Medulla oblongata (tissue), 1 donor: ENCODE measurements at regions not wholly inside any gene's neighbourhood (a gene's known extent, or its start where the extent isn't known, plus 50 kb on each side); places are given as distances from the start of the nearest gene placed in this dataset.
A peak's percentile ranks its signal among the peaks of the same experiment; 100 is the strongest.

Experiments
- DNase-seq: peaks from one replicate; pipeline ENCODE4 v3.0.0-alpha.2; 2015; ENCODE audit errors: extremely low spot score

DNA sequence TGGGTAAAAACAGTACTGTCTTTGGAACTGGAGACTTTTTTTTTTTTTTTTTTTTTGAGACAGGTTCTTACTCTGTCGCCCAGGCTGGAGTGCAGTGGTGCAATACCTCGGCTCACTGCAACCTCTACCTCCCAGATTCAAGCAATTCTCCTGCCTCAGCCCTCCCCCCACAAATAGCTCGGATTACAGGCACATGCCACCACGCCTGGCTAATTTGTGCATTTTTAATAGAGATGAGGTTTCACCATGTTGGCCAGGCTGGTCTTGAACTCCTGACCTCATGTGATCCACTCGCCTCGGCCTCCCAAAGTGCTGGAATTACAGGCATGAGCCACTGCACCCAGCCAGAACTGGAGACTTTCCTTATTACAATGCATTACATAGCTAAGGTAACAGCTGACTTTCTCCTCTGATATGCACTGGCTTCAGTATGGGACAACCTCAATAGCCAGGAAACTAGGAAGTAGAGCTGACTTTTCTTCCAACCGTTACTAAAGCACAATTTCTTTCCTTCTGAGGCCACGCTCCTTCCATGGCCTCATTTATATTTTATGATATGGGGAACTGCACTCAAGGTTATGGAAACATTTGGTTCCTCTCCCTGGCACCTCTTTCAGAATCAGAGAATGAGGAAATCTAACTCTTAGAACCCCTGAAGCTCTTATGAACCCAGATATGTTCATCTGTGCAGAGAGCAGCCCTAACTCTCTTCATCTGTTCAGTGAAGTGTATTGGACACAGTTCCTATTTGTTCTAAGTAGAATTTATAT is 53.5 kb upstream of the FAM9B start:
- no peak for DNase-seq

DNA sequence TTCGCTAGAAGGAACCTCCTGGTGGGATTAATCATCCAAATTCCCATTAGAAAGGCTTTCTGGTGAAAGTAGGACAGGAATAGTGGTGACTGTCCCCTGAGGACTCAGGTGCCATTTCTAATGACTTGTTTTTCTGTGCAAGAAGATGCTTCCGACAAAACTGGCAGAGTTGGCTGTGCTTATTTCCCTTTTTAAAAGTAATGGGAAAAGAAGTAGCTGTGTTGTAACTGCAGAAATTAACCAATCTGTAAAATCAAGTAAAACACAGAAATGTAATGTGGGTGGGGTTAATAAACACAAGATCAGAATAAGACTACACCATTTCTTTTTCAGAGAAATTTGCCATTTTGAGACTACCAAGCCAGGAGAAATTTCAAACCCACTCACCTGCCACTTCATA is 55.0 kb upstream of the FAM9B start:
- DNase-seq = no peak

DNA sequence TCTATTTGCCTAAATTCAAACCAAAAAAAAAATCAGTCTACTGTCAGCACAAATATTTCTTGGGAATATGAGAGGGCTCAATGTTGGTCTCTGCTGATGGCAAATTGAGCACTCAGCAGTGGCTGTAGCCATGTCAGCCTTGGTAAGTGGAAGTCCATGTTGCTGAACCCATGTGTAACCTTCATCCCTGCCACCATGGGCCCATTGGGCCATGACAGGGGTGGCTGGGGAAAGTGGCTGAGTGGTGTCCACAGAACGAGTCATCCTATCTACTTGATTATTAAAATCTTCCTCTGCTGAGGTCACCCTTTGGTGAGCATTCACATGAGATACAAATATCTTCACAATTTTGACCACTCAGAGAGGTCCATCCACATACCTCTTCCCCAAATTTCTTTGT is 56.8 kb upstream of the FAM9B start:
- no peak for DNase-seq

DNA sequence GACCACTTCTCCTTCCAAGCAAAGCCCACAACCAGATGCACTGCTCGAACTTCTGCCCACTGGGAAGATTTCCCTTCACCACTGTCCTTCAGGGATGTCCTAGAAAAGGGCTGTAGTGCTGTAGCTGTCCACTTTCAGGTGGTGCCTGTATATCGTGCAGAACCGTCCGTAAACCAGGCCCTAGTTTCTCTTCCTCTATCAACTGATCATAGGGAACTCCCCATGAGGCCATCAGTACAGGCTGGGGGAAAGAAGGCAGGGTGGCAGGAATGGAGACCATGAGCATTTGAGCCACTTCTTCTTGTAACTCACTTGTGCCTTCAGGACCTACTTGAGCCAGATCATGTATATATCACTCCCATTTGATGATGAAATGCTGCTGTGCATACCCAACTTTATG is 57.3 kb upstream of the FAM9B start:
- DNase-seq = no peak

DNA sequence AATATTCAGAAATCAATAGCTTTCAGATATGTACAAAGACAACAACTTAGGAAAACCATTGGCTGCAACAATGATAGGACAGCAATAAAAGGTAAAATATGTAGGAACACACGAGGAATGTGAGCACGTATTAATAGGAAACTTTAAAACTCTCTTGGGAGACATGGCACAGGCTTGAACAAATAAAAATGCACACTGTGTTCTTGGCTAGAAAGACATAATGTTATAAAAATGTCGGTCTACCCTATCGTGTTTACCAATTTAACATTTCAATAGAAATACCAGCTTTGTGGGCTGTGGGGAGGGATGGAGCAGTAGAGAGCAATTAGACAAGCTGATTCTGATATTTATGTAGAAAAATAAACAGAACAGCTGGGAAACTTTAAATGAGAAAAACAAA is 69.0 kb upstream of the FAM9B start:
- DNase-seq = no peak

DNA sequence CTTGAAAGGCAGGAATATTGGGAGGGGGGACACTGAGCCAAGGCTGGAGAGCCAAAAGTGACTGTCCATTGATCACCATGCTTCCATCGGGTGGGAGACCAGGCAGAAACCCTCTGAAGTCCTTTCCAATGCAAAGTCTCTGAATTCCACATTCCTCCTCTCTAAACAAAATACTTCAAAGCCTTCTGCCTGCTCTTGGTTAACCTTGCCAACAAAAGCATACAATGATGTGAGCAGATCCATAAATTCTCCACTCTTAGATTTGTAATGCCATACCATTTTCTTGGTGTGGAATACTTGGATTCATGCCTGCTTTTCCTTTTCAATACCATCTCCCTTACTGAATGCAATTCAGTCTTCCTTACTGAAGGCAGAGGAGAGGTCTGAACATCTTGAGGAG is 74.1 kb upstream of the FAM9B start:
- DNase-seq = no peak

DNA sequence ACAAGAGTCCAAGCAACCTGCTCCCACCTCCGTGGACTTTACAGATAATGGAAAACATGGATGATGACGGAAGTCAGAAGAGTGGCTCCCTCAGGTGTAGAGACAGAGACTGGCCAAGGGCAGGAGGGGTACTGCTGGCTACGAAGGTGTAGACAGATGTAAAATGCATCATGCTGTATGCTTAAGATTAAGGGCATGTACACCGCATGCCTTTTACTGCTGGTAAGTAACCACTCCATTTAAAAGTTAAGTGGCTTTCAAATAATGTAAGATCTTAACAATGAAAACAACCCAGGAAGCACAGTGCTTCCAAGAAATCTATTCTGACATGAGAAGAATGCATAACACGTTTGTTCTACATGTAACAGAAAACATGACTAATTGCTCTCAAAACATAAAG is 76.9 kb upstream of the FAM9B start:
- no peak for DNase-seq

DNA sequence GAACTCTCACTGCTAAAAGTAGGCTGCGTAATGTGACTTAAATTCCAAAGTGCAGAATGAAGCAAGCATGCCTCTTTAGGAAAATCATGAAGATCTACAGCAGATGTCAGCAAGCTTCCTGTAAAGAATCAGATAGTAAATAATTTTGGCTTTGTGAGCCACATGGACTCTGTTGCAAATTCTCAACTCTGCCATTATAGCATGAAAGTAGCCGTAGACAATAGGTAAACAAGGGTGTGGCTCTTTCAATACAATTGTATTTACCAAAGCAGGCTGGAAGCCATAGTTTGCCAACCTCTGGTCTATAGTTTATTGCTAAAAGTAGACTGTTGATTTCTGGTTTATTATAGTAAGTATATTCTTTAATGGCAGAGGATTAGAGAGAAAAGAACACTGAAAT is 80.3 kb upstream of the FAM9B start:
- no peak for DNase-seq

DNA sequence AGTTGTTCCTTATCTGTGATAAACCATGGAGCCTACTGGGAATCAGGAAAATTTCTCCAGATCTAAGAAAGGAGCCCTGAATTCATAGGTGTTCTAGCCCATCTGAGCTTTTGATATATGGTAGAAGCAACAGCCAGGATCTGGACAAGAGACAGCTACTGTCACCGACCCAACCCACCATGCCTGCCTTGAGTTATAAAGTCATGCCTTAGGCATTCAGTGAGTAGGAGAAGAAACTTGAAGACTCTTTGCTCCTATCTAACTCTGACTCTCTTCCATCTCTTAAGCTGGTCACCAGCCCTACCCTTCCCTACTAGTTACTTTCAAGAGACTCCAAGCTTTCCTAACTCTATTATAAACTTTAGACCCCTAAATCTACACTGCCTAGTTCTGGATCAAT is 83.9 kb upstream of the FAM9B start:
- no peak for DNase-seq

DNA sequence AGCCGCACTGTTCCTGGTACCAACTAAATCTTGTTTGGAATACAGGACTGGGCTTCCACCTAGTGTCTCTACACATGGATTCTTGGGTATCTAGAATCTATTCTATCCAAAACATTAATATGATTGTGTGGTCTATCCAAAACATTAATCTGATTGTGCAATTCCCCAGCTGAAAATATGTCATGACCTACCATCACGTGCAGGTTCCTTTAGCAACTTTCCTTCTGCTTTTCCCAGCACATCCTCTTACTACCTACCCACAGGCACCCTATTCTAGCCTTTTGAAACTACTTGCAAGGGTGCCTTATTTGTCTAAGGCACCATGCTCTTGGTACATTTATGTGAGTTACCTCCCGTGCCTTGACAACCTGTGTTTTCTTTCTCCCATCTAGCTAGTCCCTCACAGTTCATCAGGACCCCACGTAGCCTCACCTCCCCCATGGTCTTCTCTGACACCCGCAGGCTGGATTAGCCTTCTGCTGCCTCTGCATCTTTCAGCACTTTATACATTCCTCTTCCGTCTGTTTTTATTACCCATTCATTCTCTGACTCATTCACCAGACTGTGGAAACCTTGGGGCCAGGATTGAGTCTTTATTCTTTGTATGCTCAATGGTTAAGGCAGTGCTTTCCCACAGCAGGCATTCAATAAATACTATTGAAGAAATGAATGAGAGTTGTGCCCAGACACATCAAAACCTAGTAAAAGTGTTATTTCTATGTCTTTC is 88.8 kb upstream of the FAM9B start:
- no peak for DNase-seq

DNA sequence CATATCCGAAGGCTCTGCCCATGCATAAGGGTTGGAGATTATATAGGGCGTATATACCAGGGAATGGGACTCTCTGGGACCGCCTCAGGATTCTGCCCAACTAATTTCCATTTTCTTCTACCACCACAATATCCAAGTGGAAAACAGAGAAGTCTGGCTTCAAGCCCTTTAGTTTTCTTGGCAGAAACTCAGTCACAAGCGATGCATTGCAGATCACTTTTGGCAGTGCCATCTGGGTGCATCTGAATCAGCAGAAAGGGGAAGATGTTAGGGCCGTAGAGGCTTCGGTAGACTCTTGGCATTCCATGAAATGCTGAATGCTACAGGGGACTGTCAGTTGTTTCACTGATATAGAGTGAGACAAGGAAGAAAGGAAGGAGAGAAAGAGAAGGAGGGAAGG is 94.1 kb upstream of the FAM9B start:
- peak; percentile 15 for DNase-seq

DNA sequence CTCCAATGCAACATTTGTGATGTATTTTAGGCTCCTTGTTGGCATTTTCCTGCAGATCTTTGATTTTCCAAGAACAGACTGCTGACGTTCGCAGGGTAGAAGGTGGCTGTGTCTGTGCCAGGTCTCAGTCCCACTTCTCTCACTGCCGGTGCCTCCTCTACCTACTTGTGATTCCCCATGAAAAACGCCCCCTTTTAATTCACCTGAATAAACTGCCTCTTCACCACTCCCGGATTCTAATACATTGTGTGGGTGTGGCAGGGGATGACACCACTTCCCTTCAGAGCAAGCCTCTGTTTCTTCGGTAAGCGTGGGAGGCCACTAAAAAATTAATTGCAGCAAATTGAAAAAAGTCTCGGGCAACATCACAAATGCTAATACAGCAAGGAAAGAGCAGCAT is 96.1 kb upstream of the FAM9B start:
- no peak for DNase-seq

DNA sequence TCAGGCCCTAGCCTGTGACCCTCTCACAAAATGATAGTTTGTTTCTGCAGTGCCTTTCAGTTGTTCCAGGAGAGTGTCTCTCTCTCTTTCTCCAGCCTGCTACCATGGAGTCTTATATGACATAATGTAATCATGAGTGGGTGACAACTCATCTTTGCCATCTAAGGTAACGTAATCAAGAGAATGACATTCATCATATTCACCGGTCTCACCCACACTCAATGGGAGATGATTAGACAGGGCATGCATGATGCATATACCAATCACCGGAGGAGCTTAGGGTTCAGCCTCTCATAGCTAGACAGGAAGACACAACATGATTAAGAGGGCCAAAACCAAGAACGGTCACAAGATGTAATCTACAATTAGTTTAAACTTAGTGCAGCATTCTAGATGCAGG is 97.1 kb upstream of the FAM9B start:
- DNase-seq = no peak

DNA sequence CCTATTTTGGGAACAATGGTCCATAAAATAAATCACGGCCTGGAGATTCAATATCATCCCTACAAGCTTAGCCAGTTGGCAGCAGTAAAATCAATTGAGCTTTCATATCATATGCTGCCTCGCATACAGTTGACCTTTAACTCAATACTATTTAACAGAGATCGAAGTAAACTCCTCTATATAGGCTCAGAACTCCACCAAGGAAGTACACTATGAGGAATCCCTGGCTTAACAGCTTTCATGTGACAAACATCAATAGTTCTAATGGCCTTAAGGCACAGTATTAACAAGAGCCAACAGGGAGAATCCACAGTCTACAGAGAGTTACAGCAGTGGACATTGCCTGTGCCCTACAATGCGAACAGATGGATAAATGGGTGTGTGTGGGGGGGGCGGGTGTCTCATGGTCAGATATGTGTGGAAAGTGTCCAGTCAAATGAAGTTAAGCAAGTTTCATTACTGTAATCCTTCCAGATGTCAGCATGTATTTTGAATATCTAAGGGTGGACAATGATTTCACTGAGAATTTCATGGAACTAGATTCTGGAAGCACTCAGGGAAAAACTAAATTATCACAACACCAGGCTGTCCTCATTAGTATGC is 98.2 kb upstream of the FAM9B start:
- DNase-seq = no peak

DNA sequence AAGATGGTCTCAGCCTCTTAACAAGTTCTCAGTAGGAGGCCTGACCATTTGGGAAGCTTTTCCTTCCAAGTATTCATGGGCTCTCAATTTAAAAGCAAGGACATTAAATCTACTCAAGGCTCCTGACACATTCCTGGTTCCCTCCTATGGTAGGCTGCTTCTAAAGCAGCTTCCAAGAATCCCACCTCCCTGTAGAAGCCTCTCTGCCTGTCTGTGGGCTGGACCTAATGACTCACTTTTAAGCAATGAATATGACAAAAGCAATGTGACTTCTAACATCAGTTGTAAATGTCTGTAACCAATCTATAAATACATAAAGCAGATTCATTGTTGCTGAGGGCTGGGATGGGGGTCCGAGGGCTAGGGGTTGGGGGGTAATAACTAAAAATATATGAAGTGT is 99.5 kb upstream of the FAM9B start:
- no peak for DNase-seq

DNA sequence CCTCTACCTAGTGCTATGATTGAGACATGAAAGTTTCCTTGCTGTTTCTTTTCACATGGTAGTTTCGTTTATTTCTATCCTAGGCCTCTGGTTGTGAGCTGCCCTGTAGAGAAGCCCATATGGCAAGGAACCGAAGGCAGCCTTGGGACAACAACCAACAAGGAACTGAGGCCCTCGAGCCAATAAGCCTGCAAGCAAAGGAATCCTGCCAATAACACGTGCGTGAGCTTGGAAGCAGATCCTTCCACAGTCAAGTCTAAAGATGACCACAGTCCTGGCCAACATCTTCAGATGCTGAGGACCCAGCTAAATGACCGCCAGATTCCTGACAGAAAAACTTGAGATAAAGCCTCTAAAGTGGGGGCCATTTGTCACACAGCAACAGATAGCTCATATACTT is 100.4 kb upstream of the FAM9B start:
- DNase-seq = peak; percentile 6

DNA sequence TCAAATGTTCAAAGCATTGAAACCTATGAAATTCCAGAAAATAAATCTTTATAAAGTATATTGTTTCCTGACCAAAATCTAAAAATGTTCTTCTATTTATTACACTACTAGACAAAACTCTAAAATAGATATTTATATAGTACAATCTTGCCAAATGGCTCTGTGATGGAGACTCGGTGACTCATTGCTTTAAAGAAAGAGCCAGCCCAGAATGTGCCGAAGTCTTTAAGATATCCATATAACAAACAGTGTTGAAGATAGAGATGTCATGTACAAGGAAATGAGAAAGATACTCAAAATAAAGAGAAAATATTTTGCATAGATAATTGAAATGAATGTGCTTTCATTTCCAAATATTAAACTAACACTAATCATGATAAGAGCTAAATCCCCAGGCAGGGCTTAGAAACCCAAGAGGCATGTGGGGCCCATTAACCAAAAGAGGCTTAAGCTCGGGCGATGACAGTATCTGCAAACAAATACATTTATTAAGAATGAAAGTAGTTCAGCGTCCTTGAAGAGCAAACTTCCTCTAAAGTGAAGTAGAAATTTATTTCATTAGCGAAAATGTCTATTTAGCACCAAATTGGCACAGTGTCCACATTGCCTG is 102.1 kb upstream of the FAM9B start:
- no peak for DNase-seq

DNA sequence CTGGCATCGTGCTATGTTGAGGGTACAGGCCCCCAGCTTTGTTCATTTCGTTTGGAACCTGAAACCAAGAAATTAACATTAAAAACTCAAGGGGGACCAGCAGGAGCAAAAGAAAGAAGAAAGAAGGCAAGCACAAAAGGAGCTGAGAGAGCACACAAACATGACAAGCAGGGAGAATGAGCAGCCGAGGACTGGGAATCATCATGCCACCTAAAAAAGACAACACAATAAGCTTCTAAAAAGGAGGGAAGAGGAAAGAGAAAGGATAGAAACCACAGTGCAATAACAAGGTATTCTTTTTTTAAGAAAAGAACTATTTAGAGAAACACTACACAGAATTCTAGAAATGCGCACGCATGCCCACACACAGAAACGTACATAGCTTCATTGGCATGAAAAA is 103.2 kb upstream of the FAM9B start:
- no peak for DNase-seq

DNA sequence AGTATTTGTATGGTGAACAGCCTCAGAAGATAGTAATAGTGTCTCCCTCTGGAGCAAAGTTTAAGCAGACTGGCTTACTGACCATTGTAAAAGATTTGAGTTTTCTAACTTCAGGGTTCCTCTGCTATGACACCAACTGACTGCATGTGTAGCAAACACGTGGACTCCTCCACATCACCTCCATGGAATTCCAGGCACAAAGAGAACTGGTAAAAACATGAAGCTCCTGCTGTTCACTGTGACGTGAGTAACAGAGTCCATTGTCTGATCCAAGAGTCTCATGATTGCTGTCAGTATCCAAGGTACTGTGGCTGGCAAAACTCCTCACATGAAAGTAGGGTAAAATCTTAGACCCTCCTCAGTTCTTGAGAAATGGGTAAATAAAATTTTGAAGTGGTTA is 107.6 kb upstream of the FAM9B start:
- DNase-seq = no peak

DNA sequence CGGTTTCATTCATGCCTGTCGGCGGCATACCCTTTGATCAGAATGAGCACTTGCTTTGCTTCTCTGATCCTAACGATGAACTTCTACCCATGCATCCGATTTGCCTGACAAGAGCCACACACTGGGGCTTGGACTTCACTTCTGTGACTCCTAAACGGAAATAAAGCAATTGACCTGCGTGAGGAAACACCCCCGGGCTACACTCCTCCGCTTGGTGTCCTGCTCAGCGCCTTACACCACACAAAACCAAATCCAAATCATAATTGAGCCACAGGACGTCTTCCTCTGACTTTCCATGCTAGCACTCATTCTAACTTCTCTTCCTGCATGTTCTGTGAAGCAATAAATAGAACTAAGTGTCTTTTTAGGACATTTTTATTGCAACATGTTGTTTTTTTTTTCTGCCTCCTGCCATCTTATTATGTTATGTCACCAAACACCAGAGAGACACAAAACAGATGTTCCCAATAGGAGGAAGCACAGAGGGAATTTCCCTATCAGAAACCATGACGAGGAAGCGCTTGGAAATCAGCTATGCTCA is 110.8 kb upstream of the FAM9B start:
- DNase-seq = no peak

DNA sequence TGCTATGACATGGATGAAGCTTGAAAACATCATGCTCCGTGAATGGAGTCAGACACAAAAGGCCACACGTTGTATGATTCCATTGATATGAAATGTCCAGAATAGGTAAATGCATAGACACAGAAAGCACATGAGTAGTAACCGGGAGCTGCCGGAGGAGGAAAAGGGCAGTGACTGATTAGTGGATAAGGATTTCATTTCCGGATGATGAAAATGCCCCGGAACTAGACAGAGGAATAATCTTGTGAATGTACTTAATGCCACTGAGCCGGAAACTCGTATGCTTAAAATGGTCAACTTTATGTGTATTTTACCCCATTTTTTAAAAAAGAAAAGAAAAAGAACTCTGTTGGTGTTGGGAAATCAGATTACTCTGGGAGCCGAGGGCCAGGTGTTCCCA is 112.7 kb upstream of the FAM9B start:
- no peak for DNase-seq

DNA sequence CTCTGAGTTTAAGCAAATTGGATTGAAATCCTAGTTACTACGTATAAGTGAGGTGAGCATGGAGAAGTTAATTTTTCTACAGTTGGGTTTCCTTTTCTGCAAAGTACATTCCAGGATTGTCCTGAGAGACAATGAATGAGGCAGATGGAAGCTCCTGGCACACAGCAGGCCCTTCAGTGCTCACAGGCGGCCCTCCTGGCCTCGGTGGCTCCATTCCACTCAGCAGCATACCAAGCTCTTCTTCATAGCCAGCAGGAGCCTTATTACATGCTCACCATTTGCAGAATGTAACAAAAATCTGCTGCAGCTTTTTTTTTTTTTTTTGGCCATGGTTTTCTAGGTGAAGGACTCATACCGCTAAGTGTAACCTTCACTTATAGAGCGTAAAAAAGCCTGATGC is 113.2 kb upstream of the FAM9B start:
- DNase-seq = no peak

DNA sequence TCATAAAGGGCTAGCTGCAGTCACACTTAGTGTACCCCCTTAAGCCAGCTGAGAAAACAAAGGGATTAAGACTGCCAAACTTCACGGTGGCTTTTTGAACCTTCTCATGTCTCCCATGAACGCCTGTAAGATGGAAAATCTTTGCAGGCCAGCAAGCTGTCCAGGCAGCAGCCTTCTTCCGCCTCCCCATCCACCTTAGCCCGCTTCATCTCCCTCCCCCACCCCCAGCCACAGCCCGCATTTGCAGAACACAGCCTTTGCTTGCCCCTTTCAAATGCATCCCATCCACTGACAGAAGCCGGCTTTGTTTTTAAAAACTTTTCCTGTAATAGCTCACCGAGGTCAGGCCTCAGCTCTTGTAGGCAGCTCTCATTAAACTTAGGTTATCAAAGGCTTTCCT is 113.8 kb upstream of the FAM9B start:
- no peak for DNase-seq
